SK-N-SH (cell line): ENCODE measurements at regions not wholly inside any gene's neighbourhood (a gene's known extent, or its start where the extent isn't known, plus 50 kb on each side); places are given as distances from the start of the nearest gene placed in this dataset.

Experiments
- CTCF ChIA-PET: fragments of 300-600, 350-600 bp; formaldehyde crosslinking; extraction: SDS; loops from one replicate; lab custom pipeline; 2021; lab: Yijun Ruan, JAX
- POLR2A ChIA-PET: fragments of 350-600 bp; sonication (Branson Sonifier 250); formaldehyde crosslinking; extraction: SDS; loops from one replicate; lab custom pipeline; 2020; ENCODE audit warnings: antibody characterized with exemption, inconsistent platforms; lab: Yijun Ruan, JAX
- DNase-seq: peaks from one replicate; pipeline ENCODE4 v3.0.0; 2012
- H2AFZ ChIP-seq: fragments of 200-600 bp; sonication (generic); 2 replicates; pipeline ENCODE4 v1.8.1; 2016; ENCODE audit warnings: antibody characterized with exemption, mild to moderate bottlenecking, low read depth
- H3F3A ChIP-seq: fragments of 200-600 bp; sonication (generic); replicated peaks from 2 replicates; pipeline ENCODE3; 2016; ENCODE audit warnings: antibody characterized with exemption, mild to moderate bottlenecking; ENCODE audit not compliant: insufficient read depth
- H3K27ac ChIP-seq, 2 experiments: fragments of 200-500 bp in 1 of 2; fragments of 200-600 bp in 1 of 2; sonication (Bioruptor generic) in 1 of 2; sonication (generic), shearing (Covaris generic) in 1 of 2; 2 replicates each; pipeline versions ENCODE4 v1.5.1 to v1.6.1; 2014 to 2016; ENCODE audit warnings: low read depth in 2 of 2, inconsistent platforms in 1 of 2, low read length in 1 of 2, mild to moderate bottlenecking in 1 of 2, mixed read lengths in 1 of 2
- H3K27me3 ChIP-seq: fragments of 200-600 bp; sonication (generic), shearing (Covaris generic); 2 replicates; pipeline ENCODE4 v1.6.1; 2016; ENCODE audit warnings: mixed run types; ENCODE audit not compliant: insufficient read depth
- H3K36me3 ChIP-seq, 2 experiments: fragments of 200-500 bp in 1 of 2; fragments of 200-600 bp in 1 of 2; sonication (Bioruptor generic) in 1 of 2; sonication (generic) in 1 of 2; replicated peaks in 1 of 2; 2 replicates each; pipeline versions ENCODE3 to v1.5.1; 2014 to 2016; ENCODE audit warnings: low read length in 1 of 2, mild to moderate bottlenecking in 1 of 2; ENCODE audit not compliant: insufficient read depth in 2 of 2, control insufficient read depth in 1 of 2
- H3K4me1 ChIP-seq, 2 experiments: fragments of 200-500 bp in 1 of 2; fragments of 200-600 bp in 1 of 2; sonication (Bioruptor generic) in 1 of 2; sonication (generic), shearing (Covaris generic) in 1 of 2; 2 replicates each; pipeline versions ENCODE4 v1.5.1 to v1.6.1; 2014 to 2016; ENCODE audit warnings: low read depth in 1 of 2, low read length in 1 of 2, mixed run types in 1 of 2; ENCODE audit not compliant: insufficient read depth in 2 of 2, control insufficient read depth in 1 of 2
- H3K4me2 ChIP-seq: fragments of 200-600 bp; sonication (generic), shearing (Covaris generic); 2 replicates; pipeline ENCODE4 v1.6.1; 2017; ENCODE audit warnings: mixed run types
- H3K4me3 ChIP-seq, 2 experiments: fragments of 200-500 bp in 1 of 2; fragments of 200-600 bp in 1 of 2; sonication (Bioruptor generic) in 1 of 2; sonication (generic), shearing (Covaris generic) in 1 of 2; 2 replicates each; pipeline versions ENCODE4 v1.5.1 to v1.8.1; 2014 to 2016; ENCODE audit warnings: low read depth in 2 of 2, inconsistent platforms in 1 of 2, low read length in 1 of 2, mild to moderate bottlenecking in 1 of 2, mixed read lengths in 1 of 2, moderate library complexity in 1 of 2
- H3K79me2 ChIP-seq: fragments of 200-600 bp; sonication (generic); 2 replicates; pipeline ENCODE4 v1.8.1; 2017; ENCODE audit warnings: mild to moderate bottlenecking; ENCODE audit not compliant: insufficient read depth
- H3K9ac ChIP-seq: fragments of 200-600 bp; sonication (generic); 2 replicates; pipeline ENCODE4 v1.6.1; 2017; ENCODE audit warnings: mixed run types
- H3K9me2 ChIP-seq: fragments of 200-600 bp; sonication (generic); 2 replicates; pipeline ENCODE4 v1.6.1; 2017; ENCODE audit warnings: mixed run types
- H3K9me3 ChIP-seq: fragments of 200-600 bp; sonication (generic); 2 replicates; pipeline ENCODE4 v1.6.1; 2017; ENCODE audit warnings: mixed run types, mild to moderate bottlenecking, moderate library complexity
- H4K20me1 ChIP-seq: fragments of 200-600 bp; sonication (generic); 2 replicates; pipeline ENCODE4 v1.6.1; 2017; ENCODE audit warnings: mild to moderate bottlenecking, mixed run types; ENCODE audit not compliant: insufficient read depth
- CHD2 ChIP-seq: fragments of 150-350 bp; IDR thresholded peaks from 2 replicates; pipeline ENCODE4 v1.6.1; 2018; ENCODE audit warnings: low read length; ENCODE audit not compliant: partially characterized antibody
- ELF1 ChIP-seq: IDR thresholded peaks from 2 replicates; pipeline ENCODE4 v1.4.0; 2012
- FOXJ3 ChIP-seq: sonication (generic); formaldehyde crosslinking; IDR thresholded peaks from 2 replicates; pipeline ENCODE4 v1.5.1; 2020; ENCODE audit warnings: mild to moderate bottlenecking, missing genetic modification reagents
- FOXM1 ChIP-seq: IDR thresholded peaks from 2 replicates; pipeline ENCODE4 v1.4.0; 2012; ENCODE audit warnings: low read depth, mild to moderate bottlenecking
- GABPA ChIP-seq: IDR thresholded peaks from 2 replicates; pipeline ENCODE4 v1.4.0; 2012; ENCODE audit warnings: low read depth, mild to moderate bottlenecking
- IRF3 ChIP-seq: fragments of 150-350 bp; IDR thresholded peaks from 2 replicates; pipeline ENCODE4 v1.6.1; 2016; ENCODE audit warnings: mild to moderate bottlenecking, low read depth, low read length
- MXI1 ChIP-seq: IDR thresholded peaks from 2 replicates; pipeline ENCODE4 v1.6.1; 2012; ENCODE audit warnings: mild to moderate bottlenecking, low read depth, low read length, improper control_type of control experiment
- NFIC ChIP-seq: IDR thresholded peaks from 2 replicates; pipeline ENCODE4 v1.4.0; 2012; ENCODE audit warnings: borderline replicate concordance
- PBX3 ChIP-seq: IDR thresholded peaks from 2 replicates; pipeline ENCODE4; 2012
- REST ChIP-seq: IDR thresholded peaks from 2 replicates; pipeline ENCODE4 v1.6.1; 2012; ENCODE audit warnings: mild to moderate bottlenecking, low read depth, low read length, moderate library complexity
- RFX5 ChIP-seq: IDR thresholded peaks from 2 replicates; pipeline ENCODE4 v1.6.1; 2012; ENCODE audit warnings: mild to moderate bottlenecking, improper control_type of control experiment, low read length
- TCF12 ChIP-seq: IDR thresholded peaks from 2 replicates; pipeline ENCODE4 v1.4.0; 2012
- ZBTB33 ChIP-seq: IDR thresholded peaks from 2 replicates; pipeline ENCODE4 v1.4.0; 2012; ENCODE audit warnings: low read depth, borderline replicate concordance
- WGBS: methylation state at CpG from one replicate; pipeline ENCODE4 v1.1.6; 2017; ENCODE audit warnings: low lambda C conversion rate; 5-methylcytosine and 5-hydroxymethylcytosine counted together

- Histone ChIP-seq H3K36me3 (no peaks in the 10 kb centered on the region), H3K79me2 (no peaks in the 10 kb centered on the region), H3K27me3 (peaks cover 6% of the 10 kb centered on the region; the same call in 1 of the 2 replicates), H3K9ac (no peak overlapping the region), H3K9me3 (no peaks in the 10 kb centered on the region), H4K20me1 (no peaks in the 10 kb centered on the region), H3K4me1 (no peaks in the 10 kb centered on the region), H3K4me3 (no peak overlapping the region), H3F3A (no peaks in the 10 kb centered on the region), H3K9me2 (no peaks in the 10 kb centered on the region), H2AFZ (no peak overlapping the region), H3K27ac (no peak overlapping the region), H3K4me2 (no peak overlapping the region)
- POLR2A ChIA-PET, result no interaction called here
- CTCF ChIA-PET, result no interaction called here
- DNase-seq, result no peak
- TF ChIP-seq TCF12 (no peak), IRF3 (no peak), NFIC (no peak), ELF1 (no peak), FOXJ3 (no peak), CHD2 (no peak), RFX5 (no peak), FOXM1 (no peak), MXI1 (no peak), ZBTB33 (no peak), REST (no peak), PBX3 (no peak), GABPA (no peak)
- 28% methylated on average over 3 of the region's 3 CpGs for WGBS
Measured at GRCh38 chr9:17856995-17857394, 278.1 kb downstream of the SH3GL2 start.
